Thyroid gland (tissue), 4 donors: ENCODE measurements at regions not wholly inside any gene's neighbourhood (a gene's known extent, or its start where the extent isn't known, plus 50 kb on each side); places are given as distances from the start of the nearest gene placed in this dataset.

ENCODE experiments used
- POLR2A ChIP-seq, 2 donors: fragments of 450-650 bp; IDR thresholded peaks; one replicate each; pipeline ENCODE4 v1.6.1; 2017; ENCODE audit warnings: antibody characterized with exemption in 2 of 2, mild to moderate bottlenecking in 2 of 2, moderate library complexity in 1 of 2
- TF ChIP-seq, protein P1 (sequence below), 6 experiments: fragments of 200-600 bp in 3 of 6; fragments of 450-650 bp in 3 of 6; sonication (generic) in 3 of 6; IDR thresholded peaks; one replicate each; pipeline ENCODE4 v1.5.1; 2016 to 2019; ENCODE audit warnings: antibody characterized with exemption in 6 of 6, mild to moderate bottlenecking in 2 of 6, inconsistent platforms in 1 of 6, moderate library complexity in 1 of 6

GRCh38 chr10:129288999-129289584 is 177.9 kb upstream of the MGMT start:
- TF ChIP-seq, protein P1, sequence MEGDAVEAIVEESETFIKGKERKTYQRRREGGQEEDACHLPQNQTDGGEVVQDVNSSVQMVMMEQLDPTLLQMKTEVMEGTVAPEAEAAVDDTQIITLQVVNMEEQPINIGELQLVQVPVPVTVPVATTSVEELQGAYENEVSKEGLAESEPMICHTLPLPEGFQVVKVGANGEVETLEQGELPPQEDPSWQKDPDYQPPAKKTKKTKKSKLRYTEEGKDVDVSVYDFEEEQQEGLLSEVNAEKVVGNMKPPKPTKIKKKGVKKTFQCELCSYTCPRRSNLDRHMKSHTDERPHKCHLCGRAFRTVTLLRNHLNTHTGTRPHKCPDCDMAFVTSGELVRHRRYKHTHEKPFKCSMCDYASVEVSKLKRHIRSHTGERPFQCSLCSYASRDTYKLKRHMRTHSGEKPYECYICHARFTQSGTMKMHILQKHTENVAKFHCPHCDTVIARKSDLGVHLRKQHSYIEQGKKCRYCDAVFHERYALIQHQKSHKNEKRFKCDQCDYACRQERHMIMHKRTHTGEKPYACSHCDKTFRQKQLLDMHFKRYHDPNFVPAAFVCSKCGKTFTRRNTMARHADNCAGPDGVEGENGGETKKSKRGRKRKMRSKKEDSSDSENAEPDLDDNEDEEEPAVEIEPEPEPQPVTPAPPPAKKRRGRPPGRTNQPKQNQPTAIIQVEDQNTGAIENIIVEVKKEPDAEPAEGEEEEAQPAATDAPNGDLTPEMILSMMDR (IDR thresholded peaks at IDR 0.05), result no peak
- TF ChIP-seq POLR2A (IDR thresholded peaks at IDR 0.05), result no peak
